ENCODE measurements at regions not wholly inside any gene's neighbourhood (a gene's known extent, or its start where the extent isn't known, plus 50 kb on each side); places are given as distances from the start of the nearest gene placed in this dataset.
A peak's percentile ranks its signal among the peaks of the same experiment; 100 is the strongest.

- H3K4me3 ChIP-seq (ENCODE audit: low read depth in 1 of 5, low read length in 5 of 5): no peak overlapping the region
Observed at GRCh38 chr13:82713687-82714405, 1168.4 kb downstream of the SLITRK1 start.

GRCh38 chr13:82702513-82702912 lies 1179.8 kb downstream of the SLITRK1 start:
- Histone ChIP-seq H3K27me3 (ENCODE audit: control insufficient read depth in 5 of 5, insufficient read depth in 4 of 5, low read length in 5 of 5) (no peaks in the 10 kb centered on the region), H3K4me3 (ENCODE audit: low read depth in 1 of 5, low read length in 5 of 5) (no peak overlapping the region), H3K9ac (ENCODE audit: low read length in 5 of 5) (no peak overlapping the region), H3K9me3 (ENCODE audit: control insufficient read depth in 5 of 5, low read length in 5 of 5) (no peaks in the 10 kb centered on the region), H3K36me3 (ENCODE audit: control insufficient read depth in 5 of 5, insufficient read depth in 5 of 5, low read length in 5 of 5) (no peaks in the 10 kb centered on the region), H3K4me1 (ENCODE audit: control insufficient read depth in 5 of 5, insufficient read depth in 5 of 5, low read length in 5 of 5) (no peaks in the 10 kb centered on the region), H3K27ac (ENCODE audit: low read depth, low read length) (no peak overlapping the region)

More at GRCh38 chr13:82713687-82714405, 1168.4 kb downstream of the SLITRK1 start:
- Histone ChIP-seq H3K27me3 (ENCODE audit: control insufficient read depth in 5 of 5, insufficient read depth in 4 of 5, low read length in 5 of 5) (no peaks in the 10 kb centered on the region), H3K9me3 (ENCODE audit: control insufficient read depth in 5 of 5, low read length in 5 of 5) (no peaks in the 10 kb centered on the region), H3K36me3 (ENCODE audit: control insufficient read depth in 5 of 5, insufficient read depth in 5 of 5, low read length in 5 of 5) (no peaks in the 10 kb centered on the region), H3K4me1 (ENCODE audit: control insufficient read depth in 5 of 5, insufficient read depth in 5 of 5, low read length in 5 of 5) (no peaks in the 10 kb centered on the region), H3K27ac (ENCODE audit: low read depth, low read length) (no peak overlapping the region), H3K9ac (ENCODE audit: low read length in 5 of 5) (no peak overlapping the region)

- Histone ChIP-seq H3K27ac (ENCODE audit: low read depth, low read length) (no peak overlapping the region), H3K4me3 (ENCODE audit: low read depth in 1 of 5, low read length in 5 of 5) (no peak overlapping the region), H3K9me3 (ENCODE audit: control insufficient read depth in 5 of 5, low read length in 5 of 5) (no peaks in the 10 kb centered on the region), H3K4me1 (ENCODE audit: control insufficient read depth in 5 of 5, insufficient read depth in 5 of 5, low read length in 5 of 5) (no peaks in the 10 kb centered on the region), H3K36me3 (ENCODE audit: control insufficient read depth in 5 of 5, insufficient read depth in 5 of 5, low read length in 5 of 5) (no peaks in the 10 kb centered on the region), H3K27me3 (ENCODE audit: control insufficient read depth in 5 of 5, insufficient read depth in 4 of 5, low read length in 5 of 5) (no peaks in the 10 kb centered on the region), H3K9ac (ENCODE audit: low read length in 5 of 5) (no peak overlapping the region)
Observed at GRCh38 chr13:82701020-82701419, 1181.3 kb downstream of the SLITRK1 start.

- Histone ChIP-seq H3K4me3 (ENCODE audit: low read depth in 1 of 5, low read length in 5 of 5) (no peak overlapping the region), H3K9ac (ENCODE audit: low read length in 5 of 5) (no peak overlapping the region), H3K9me3 (ENCODE audit: control insufficient read depth in 5 of 5, low read length in 5 of 5) (no peaks in the 10 kb centered on the region), H3K27me3 (ENCODE audit: control insufficient read depth in 5 of 5, insufficient read depth in 4 of 5, low read length in 5 of 5) (no peaks in the 10 kb centered on the region), H3K36me3 (ENCODE audit: control insufficient read depth in 5 of 5, insufficient read depth in 5 of 5, low read length in 5 of 5) (no peaks in the 10 kb centered on the region), H3K27ac (ENCODE audit: low read depth, low read length) (no peak overlapping the region), H3K4me1 (ENCODE audit: control insufficient read depth in 5 of 5, insufficient read depth in 5 of 5, low read length in 5 of 5) (no peaks in the 10 kb centered on the region)
Observed at GRCh38 chr13:82698941-82699340, 1183.3 kb downstream of the SLITRK1 start.

GRCh38 chr13:82698383-82698782 lies 1183.9 kb downstream of the SLITRK1 start:
- H3K27ac ChIP-seq (ENCODE audit: low read depth, low read length): no peak overlapping the region
- no peak overlapping the region for H3K9ac ChIP-seq (ENCODE audit: low read length in 5 of 5)
- H3K9me3 ChIP-seq (ENCODE audit: control insufficient read depth in 5 of 5, low read length in 5 of 5): no peaks in the 10 kb centered on the region
- H3K4me3 ChIP-seq (ENCODE audit: low read depth in 1 of 5, low read length in 5 of 5): no peak overlapping the region
- no peaks in the 10 kb centered on the region for H3K27me3 ChIP-seq (ENCODE audit: control insufficient read depth in 5 of 5, insufficient read depth in 4 of 5, low read length in 5 of 5)
- no peaks in the 10 kb centered on the region for H3K36me3 ChIP-seq (ENCODE audit: control insufficient read depth in 5 of 5, insufficient read depth in 5 of 5, low read length in 5 of 5)
- no peaks in the 10 kb centered on the region for H3K4me1 ChIP-seq (ENCODE audit: control insufficient read depth in 5 of 5, insufficient read depth in 5 of 5, low read length in 5 of 5)

- Histone ChIP-seq H3K4me3 (ENCODE audit: low read depth in 1 of 5, low read length in 5 of 5) (no peak overlapping the region), H3K4me1 (ENCODE audit: control insufficient read depth in 5 of 5, insufficient read depth in 5 of 5, low read length in 5 of 5) (peaks cover 0 to 2% (median 0%) of the 10 kb centered on the region in 5 donors), H3K27me3 (ENCODE audit: control insufficient read depth in 5 of 5, insufficient read depth in 4 of 5, low read length in 5 of 5) (no peaks in the 10 kb centered on the region), H3K9ac (ENCODE audit: low read length in 5 of 5) (no peak overlapping the region), H3K36me3 (ENCODE audit: control insufficient read depth in 5 of 5, insufficient read depth in 5 of 5, low read length in 5 of 5) (no peaks in the 10 kb centered on the region), H3K27ac (ENCODE audit: low read depth, low read length) (no peak overlapping the region), H3K9me3 (ENCODE audit: control insufficient read depth in 5 of 5, low read length in 5 of 5) (no peaks in the 10 kb centered on the region)
Observed at GRCh38 chr13:82693607-82694006, 1188.7 kb downstream of the SLITRK1 start.

GRCh38 chr13:82688400-82688994 lies 1193.8 kb downstream of the SLITRK1 start:
- Histone ChIP-seq H3K27ac (ENCODE audit: low read depth, low read length) (no peak overlapping the region), H3K36me3 (ENCODE audit: control insufficient read depth in 5 of 5, insufficient read depth in 5 of 5, low read length in 5 of 5) (no peaks in the 10 kb centered on the region), H3K4me3 (ENCODE audit: low read depth in 1 of 5, low read length in 5 of 5) (peak overlapping the region; percentile 22 to 52 (median 28)), H3K4me1 (ENCODE audit: control insufficient read depth in 5 of 5, insufficient read depth in 5 of 5, low read length in 5 of 5) (peaks cover 0 to 10% (median 0%) of the 10 kb centered on the region in 5 donors), H3K9me3 (ENCODE audit: control insufficient read depth in 5 of 5, low read length in 5 of 5) (peaks cover 0 to 6% (median 0%) of the 10 kb centered on the region in 5 donors), H3K9ac (ENCODE audit: low read length in 5 of 5) (peak overlapping the region in 2 of 5 donors; percentile 44 to 51), H3K27me3 (ENCODE audit: control insufficient read depth in 5 of 5, insufficient read depth in 4 of 5, low read length in 5 of 5) (no peaks in the 10 kb centered on the region)

- Histone ChIP-seq H3K4me1 (ENCODE audit: control insufficient read depth in 5 of 5, insufficient read depth in 5 of 5, low read length in 5 of 5) (peaks cover 0 to 10% (median 0%) of the 10 kb centered on the region in 5 donors), H3K27me3 (ENCODE audit: control insufficient read depth in 5 of 5, insufficient read depth in 4 of 5, low read length in 5 of 5) (no peaks in the 10 kb centered on the region), H3K4me3 (ENCODE audit: low read depth in 1 of 5, low read length in 5 of 5) (peak overlapping the region in 1 of 5 donors; percentile 48), H3K27ac (ENCODE audit: low read depth, low read length) (no peak overlapping the region), H3K9ac (ENCODE audit: low read length in 5 of 5) (no peak overlapping the region), H3K9me3 (ENCODE audit: control insufficient read depth in 5 of 5, low read length in 5 of 5) (peaks cover 0 to 7% (median 0%) of the 10 kb centered on the region in 5 donors), H3K36me3 (ENCODE audit: control insufficient read depth in 5 of 5, insufficient read depth in 5 of 5, low read length in 5 of 5) (no peaks in the 10 kb centered on the region)
Observed at GRCh38 chr13:82687884-82688283, 1194.4 kb downstream of the SLITRK1 start.

- Histone ChIP-seq H3K36me3 (ENCODE audit: control insufficient read depth in 5 of 5, insufficient read depth in 5 of 5, low read length in 5 of 5) (no peaks in the 10 kb centered on the region), H3K9me3 (ENCODE audit: control insufficient read depth in 5 of 5, low read length in 5 of 5) (peaks cover 0 to 7% (median 0%) of the 10 kb centered on the region in 5 donors), H3K9ac (ENCODE audit: low read length in 5 of 5) (no peak overlapping the region), H3K27ac (ENCODE audit: low read depth, low read length) (no peak overlapping the region), H3K4me1 (ENCODE audit: control insufficient read depth in 5 of 5, insufficient read depth in 5 of 5, low read length in 5 of 5) (no peaks in the 10 kb centered on the region), H3K27me3 (ENCODE audit: control insufficient read depth in 5 of 5, insufficient read depth in 4 of 5, low read length in 5 of 5) (no peaks in the 10 kb centered on the region), H3K4me3 (ENCODE audit: low read depth in 1 of 5, low read length in 5 of 5) (no peak overlapping the region)
Observed at GRCh38 chr13:82681535-82681934, 1200.7 kb downstream of the SLITRK1 start.

GRCh38 chr13:82678052-82678451 lies 1204.2 kb downstream of the SLITRK1 start:
- no peaks in the 10 kb centered on the region for H3K36me3 ChIP-seq (ENCODE audit: control insufficient read depth in 5 of 5, insufficient read depth in 5 of 5, low read length in 5 of 5)
- H3K9ac ChIP-seq (ENCODE audit: low read length in 5 of 5): no peak overlapping the region
- H3K4me3 ChIP-seq (ENCODE audit: low read depth in 1 of 5, low read length in 5 of 5): no peak overlapping the region
- H3K4me1 ChIP-seq (ENCODE audit: control insufficient read depth in 5 of 5, insufficient read depth in 5 of 5, low read length in 5 of 5): no peaks in the 10 kb centered on the region
- H3K9me3 ChIP-seq (ENCODE audit: control insufficient read depth in 5 of 5, low read length in 5 of 5): peaks cover 0 to 2% (median 0%) of the 10 kb centered on the region in 5 donors
- H3K27me3 ChIP-seq (ENCODE audit: control insufficient read depth in 5 of 5, insufficient read depth in 4 of 5, low read length in 5 of 5): no peaks in the 10 kb centered on the region
- H3K27ac ChIP-seq (ENCODE audit: low read depth, low read length): no peak overlapping the region
